Panc1 (cell line): ENCODE measurements at regions not wholly inside any gene's neighbourhood (a gene's known extent, or its start where the extent isn't known, plus 50 kb on each side); places are given as distances from the start of the nearest gene placed in this dataset.

Experiments
- CTCF ChIP-seq: fragments of 450-650 bp; IDR thresholded peaks from 2 replicates; pipeline ENCODE4 v1.5.1; 2017; ENCODE audit warnings: mild to moderate bottlenecking
- POLR2AphosphoS5 ChIP-seq: IDR thresholded peaks from 2 replicates; pipeline ENCODE4 v1.6.1; 2012; ENCODE audit warnings: mild to moderate bottlenecking, low read depth, low read length, moderate library complexity
- REST ChIP-seq, 2 experiments: IDR thresholded peaks; 2 replicates each; pipeline ENCODE4 v1.6.1; 2011 to 2012; ENCODE audit warnings: low read depth in 2 of 2, control low read depth in 1 of 2, low read length in 1 of 2, mild to moderate bottlenecking in 1 of 2, moderate library complexity in 1 of 2; ENCODE audit not compliant: insufficient read depth in 1 of 2
- SIN3A ChIP-seq: IDR thresholded peaks from 2 replicates; pipeline ENCODE4 v1.6.1; 2012; ENCODE audit warnings: low read depth, mild to moderate bottlenecking, low read length, moderate library complexity, borderline replicate concordance; ENCODE audit not compliant: insufficient read depth
- TCF7L2 ChIP-seq: IDR thresholded peaks from 2 replicates; pipeline ENCODE4 v1.6.1; 2011; ENCODE audit warnings: mild to moderate bottlenecking, low read depth, low read length, inconsistent platforms

- TF ChIP-seq CTCF (no peak), SIN3A (no peak), TCF7L2 (no peak), POLR2AphosphoS5 (no peak), REST (IDR thresholded peaks at IDR 0.05; ENCODE audit: insufficient read depth in 1 of 2, low read depth in 2 of 2, low read length in 1 of 2) (no peak)
Measured at GRCh38 chr10:33884604-33885003, 550.1 kb upstream of the NRP1 start.
